ENCODE measurements at regions not wholly inside any gene's neighbourhood (a gene's known extent, or its start where the extent isn't known, plus 50 kb on each side); places are given as distances from the start of the nearest gene placed in this dataset.

DNA sequence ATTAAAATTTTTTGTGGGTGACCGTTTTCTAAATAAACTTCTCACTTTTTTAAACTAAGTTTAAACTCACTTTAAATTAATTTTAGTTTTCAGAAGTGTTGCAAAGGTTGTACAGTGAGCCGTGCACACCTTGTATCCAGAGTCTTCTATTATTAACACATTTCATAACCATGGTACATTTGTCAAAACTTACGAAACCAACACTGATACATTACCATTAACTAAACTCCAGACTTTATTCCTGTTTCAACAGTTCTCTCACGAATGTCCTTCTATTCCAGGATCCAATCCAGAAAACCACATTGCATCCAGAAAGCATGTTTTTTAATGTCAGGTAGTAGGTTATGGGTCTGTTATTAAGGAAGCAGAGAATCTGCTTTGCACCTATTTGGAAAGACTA is 319.9 kb downstream of the CBLN4 start:
- DNase-seq (ENCODE audit: low read depth): no peak
- H3K4me3 ChIP-seq (ENCODE audit: low read length): no peak overlapping the region
- TF ChIP-seq, protein P1, sequence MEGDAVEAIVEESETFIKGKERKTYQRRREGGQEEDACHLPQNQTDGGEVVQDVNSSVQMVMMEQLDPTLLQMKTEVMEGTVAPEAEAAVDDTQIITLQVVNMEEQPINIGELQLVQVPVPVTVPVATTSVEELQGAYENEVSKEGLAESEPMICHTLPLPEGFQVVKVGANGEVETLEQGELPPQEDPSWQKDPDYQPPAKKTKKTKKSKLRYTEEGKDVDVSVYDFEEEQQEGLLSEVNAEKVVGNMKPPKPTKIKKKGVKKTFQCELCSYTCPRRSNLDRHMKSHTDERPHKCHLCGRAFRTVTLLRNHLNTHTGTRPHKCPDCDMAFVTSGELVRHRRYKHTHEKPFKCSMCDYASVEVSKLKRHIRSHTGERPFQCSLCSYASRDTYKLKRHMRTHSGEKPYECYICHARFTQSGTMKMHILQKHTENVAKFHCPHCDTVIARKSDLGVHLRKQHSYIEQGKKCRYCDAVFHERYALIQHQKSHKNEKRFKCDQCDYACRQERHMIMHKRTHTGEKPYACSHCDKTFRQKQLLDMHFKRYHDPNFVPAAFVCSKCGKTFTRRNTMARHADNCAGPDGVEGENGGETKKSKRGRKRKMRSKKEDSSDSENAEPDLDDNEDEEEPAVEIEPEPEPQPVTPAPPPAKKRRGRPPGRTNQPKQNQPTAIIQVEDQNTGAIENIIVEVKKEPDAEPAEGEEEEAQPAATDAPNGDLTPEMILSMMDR (IDR thresholded peaks at IDR 0.05; ENCODE audit: insufficient read depth, low read depth, low read length, missing control alignments): no peak

DNA sequence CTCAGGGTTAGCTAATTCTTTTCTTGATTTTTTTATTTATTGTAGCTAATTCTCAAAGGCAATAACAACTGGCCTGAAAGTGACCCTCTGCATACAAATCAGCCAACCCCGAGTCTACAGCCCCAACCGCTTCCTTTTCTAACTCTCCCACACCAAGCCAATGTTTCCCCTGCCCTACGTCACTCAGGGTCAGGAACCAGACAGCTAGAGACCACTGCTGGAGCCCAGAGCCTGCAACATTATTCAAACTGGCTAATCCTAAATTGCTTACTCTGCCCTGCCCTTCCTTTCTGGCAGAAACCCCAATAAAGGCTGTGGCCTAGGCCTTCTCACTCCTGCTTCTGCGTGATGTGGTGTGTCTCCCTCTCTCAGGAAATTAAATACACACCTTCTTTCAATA is 320.7 kb downstream of the CBLN4 start:
- TF ChIP-seq, protein P1 (IDR thresholded peaks at IDR 0.05; ENCODE audit: insufficient read depth, low read depth, low read length, missing control alignments): no peak
- no peak overlapping the region for H3K4me3 ChIP-seq (ENCODE audit: low read length)
- no peak for DNase-seq (ENCODE audit: low read depth)

DNA sequence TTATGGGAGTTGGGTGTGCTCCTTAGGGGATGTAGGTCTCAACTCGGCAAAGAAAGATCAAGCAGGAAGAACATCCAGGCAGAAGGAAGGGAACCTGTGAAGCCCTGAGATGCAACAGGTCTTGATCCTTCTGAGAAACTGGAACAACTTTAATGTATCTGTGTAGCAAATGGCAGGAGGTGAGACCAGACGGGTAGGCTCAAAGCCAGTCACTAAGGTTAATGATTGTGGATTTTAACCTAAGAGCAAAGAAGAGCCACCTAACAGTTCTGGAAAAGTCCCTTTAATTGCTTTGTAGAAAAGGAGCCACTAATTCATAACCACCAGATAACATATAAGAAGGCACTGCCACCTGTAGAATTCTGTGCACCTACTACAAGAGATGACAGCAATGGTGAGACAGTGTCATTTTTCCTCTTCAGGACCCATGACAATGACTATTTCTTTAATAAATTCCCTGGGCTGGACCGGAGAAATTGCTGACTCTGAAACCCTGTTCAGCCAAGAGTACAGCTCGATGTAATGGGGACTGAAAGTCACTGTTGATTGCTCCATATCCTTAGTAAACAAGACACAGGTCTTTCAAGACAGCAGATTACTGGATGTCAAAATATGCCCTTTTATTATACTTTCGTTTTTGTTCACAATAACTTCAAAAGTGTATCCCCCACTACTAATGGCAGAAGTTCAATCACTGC is 326.2 kb downstream of the CBLN4 start:
- TF ChIP-seq, protein P1 (IDR thresholded peaks at IDR 0.05; ENCODE audit: insufficient read depth, low read depth, low read length, missing control alignments): no peak
- H3K4me3 ChIP-seq (ENCODE audit: low read length): no peak overlapping the region
- DNase-seq (ENCODE audit: low read depth): no peak

DNA sequence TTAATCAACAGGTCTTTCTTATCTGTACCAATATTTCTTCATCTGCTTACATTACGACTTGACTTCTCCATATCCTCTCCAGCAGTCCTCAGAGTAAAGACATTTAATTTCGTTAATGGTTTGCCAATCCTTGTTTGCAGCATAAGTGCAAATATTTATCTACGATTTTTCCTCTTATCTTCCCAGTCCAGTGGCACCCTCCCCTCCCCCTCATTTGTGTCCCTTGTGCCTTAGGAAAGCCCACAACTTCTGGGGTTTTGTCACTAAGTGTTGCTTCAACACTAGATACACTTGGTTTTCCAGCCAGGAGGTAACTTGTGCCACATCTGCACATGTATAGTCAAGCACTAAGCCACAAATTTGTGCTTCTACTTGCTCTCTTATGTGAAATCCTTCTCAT is 327.2 kb downstream of the CBLN4 start:
- TF ChIP-seq, protein P1 (IDR thresholded peaks at IDR 0.05; ENCODE audit: insufficient read depth, low read depth, low read length, missing control alignments): no peak
- DNase-seq (ENCODE audit: low read depth): no peak
- H3K4me3 ChIP-seq (ENCODE audit: low read length): no peak overlapping the region

DNA sequence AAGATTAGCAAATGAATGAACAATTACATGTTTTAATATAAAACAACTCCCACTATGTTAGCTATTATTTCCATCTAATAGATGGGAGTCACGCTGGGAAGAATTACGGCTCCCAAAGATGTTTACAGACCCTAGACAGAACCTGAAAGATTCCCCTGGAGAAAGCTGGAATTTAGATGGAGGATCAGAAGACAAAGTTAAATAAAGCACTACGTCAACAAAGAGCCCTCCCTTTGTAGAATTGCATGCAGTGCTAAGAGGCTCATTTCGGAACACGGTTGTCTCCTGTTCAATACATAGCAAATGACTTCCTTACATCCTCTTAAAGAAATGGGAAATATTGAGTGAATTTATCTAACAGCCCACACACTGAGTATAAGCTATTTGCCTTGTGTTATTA is 328.3 kb downstream of the CBLN4 start:
- TF ChIP-seq, protein P1 (IDR thresholded peaks at IDR 0.05; ENCODE audit: insufficient read depth, low read depth, low read length, missing control alignments): no peak
- H3K4me3 ChIP-seq (ENCODE audit: low read length): no peak overlapping the region
- no peak for DNase-seq (ENCODE audit: low read depth)

DNA sequence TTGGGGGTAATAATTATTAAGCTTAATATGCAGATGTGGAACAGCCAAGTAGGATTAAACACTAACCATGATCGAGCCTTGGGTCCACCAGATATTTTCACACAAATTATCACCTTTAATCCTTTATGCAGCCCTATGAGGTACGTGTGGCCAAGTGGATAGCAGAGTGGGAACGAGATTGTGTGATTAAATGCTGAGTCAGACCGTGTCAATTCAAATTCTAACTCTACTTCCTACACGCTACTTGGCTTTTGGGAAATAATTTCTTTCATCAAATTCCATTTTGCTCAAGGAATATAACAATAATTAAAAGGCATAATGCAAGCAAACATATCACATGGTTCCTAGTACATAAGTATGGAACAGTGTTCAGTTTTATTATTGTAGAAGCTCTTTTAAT is 329.2 kb downstream of the CBLN4 start:
- TF ChIP-seq, protein P1 (IDR thresholded peaks at IDR 0.05; ENCODE audit: insufficient read depth, low read depth, low read length, missing control alignments): no peak
- no peak overlapping the region for H3K4me3 ChIP-seq (ENCODE audit: low read length)
- DNase-seq (ENCODE audit: low read depth): no peak

DNA sequence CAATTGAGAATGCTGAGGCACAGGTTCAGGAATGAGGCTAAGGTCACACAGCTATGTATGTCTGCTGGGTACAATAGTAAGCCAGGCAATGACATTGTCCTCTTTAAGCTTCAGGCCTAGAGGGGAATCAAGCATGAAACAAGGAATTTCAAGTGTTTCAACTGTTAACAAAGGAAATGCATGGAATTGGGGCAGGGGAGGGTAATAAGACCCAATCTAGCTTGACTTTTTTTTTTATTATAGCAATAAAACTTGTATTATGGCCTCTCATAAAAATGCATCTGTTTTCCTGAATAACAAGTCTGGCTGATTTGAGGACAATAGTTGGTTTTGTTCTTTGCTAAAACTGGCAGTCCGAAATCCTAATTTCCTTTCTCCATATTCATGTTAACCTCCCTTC is 336.7 kb downstream of the CBLN4 start:
- H3K4me3 ChIP-seq (ENCODE audit: low read length): no peak overlapping the region
- no peak for DNase-seq (ENCODE audit: low read depth)
- TF ChIP-seq, protein P1 (IDR thresholded peaks at IDR 0.05; ENCODE audit: insufficient read depth, low read depth, low read length, missing control alignments): no peak
